Astrocyte of the cerebellum (primary cell): ENCODE measurements at regions not wholly inside any gene's neighbourhood (a gene's known extent, or its start where the extent isn't known, plus 50 kb on each side); places are given as distances from the start of the nearest gene placed in this dataset.
A peak's percentile ranks its signal among the peaks of the same experiment; 100 is the strongest.

Source experiments
- DNase-seq: peaks from one replicate; pipeline ENCODE4 v3.0.0-alpha.2; 2011; ENCODE audit warnings: low read depth
- H3K4me3 ChIP-seq: 2 replicates; pipeline ENCODE4 v1.5.1; 2011; ENCODE audit warnings: mild to moderate bottlenecking, low read depth, low read length, moderate library complexity
- in situ Hi-C: cut with HindIII; loops from 2 replicates; pipeline ENCODE4 v1.10.0; 2017; ENCODE audit warnings: low sequenced_read_pairs
- TF ChIP-seq, protein P1 (sequence below): IDR thresholded peaks from 2 replicates; pipeline ENCODE4 v1.5.1; 2012; ENCODE audit warnings: low read length, low read depth, moderate library complexity, mild to moderate bottlenecking; ENCODE audit errors: missing control alignments

DNA sequence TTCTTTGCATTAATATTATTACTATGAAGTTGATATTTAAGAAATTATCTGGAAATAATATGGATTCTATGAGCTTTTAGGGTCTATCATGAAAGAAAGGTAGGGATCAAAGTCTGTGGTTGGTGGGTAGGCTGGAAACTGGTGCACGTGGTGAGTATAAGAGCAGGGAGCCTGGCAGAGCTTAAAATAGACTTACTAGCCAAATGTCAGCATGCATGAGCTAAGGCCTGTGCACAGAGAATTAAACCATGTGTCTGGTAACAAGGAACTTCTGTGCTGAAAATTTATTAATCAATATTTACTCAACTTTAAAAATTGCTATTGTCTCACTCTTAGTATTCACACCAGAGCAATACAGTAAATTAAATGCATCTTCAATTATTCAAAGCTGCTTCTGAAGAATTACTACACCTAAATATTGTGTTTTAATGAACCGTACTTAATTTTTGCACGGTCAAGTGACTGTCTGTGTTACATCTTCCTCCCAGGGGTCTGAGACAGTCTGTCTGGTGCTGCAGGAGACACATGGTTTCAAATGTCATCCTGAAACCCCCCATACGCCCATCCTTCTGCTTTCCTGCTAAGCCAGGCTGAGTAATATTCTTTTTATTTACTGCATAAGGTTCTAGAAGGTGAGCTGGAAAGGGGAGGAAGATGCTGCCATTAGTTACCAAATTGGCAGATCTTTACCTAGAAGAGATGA lies 161.0 kb upstream of the NLRP1 start:
- no peak overlapping the region for H3K4me3 ChIP-seq
- in situ Hi-C loops, result no loop called here
- TF ChIP-seq, protein P1, sequence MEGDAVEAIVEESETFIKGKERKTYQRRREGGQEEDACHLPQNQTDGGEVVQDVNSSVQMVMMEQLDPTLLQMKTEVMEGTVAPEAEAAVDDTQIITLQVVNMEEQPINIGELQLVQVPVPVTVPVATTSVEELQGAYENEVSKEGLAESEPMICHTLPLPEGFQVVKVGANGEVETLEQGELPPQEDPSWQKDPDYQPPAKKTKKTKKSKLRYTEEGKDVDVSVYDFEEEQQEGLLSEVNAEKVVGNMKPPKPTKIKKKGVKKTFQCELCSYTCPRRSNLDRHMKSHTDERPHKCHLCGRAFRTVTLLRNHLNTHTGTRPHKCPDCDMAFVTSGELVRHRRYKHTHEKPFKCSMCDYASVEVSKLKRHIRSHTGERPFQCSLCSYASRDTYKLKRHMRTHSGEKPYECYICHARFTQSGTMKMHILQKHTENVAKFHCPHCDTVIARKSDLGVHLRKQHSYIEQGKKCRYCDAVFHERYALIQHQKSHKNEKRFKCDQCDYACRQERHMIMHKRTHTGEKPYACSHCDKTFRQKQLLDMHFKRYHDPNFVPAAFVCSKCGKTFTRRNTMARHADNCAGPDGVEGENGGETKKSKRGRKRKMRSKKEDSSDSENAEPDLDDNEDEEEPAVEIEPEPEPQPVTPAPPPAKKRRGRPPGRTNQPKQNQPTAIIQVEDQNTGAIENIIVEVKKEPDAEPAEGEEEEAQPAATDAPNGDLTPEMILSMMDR, result no peak
- DNase-seq, result no peak

DNA sequence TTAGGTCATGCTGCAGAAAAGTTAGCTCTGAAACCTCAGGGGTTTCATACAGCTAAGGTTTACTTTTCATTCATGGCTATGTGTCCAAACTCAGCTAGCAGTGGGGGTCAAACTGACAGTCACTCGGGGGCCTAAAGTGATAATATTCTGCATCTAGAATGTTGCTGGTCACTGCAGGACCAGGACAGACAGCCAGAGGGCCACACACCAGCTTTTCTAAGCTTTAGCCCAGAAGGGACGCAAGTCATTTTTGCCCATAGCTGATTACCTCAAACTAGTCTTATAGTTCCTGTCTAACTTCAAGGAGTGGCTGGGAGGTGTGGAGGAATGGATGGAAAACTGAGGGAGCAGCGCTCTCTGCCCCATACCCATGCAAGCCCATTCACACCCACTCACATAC lies 163.0 kb upstream of the NLRP1 start:
- TF ChIP-seq, protein P1, result peak; percentile 31
- DNase-seq, result no peak
- in situ Hi-C loops, result no loop called here

DNA sequence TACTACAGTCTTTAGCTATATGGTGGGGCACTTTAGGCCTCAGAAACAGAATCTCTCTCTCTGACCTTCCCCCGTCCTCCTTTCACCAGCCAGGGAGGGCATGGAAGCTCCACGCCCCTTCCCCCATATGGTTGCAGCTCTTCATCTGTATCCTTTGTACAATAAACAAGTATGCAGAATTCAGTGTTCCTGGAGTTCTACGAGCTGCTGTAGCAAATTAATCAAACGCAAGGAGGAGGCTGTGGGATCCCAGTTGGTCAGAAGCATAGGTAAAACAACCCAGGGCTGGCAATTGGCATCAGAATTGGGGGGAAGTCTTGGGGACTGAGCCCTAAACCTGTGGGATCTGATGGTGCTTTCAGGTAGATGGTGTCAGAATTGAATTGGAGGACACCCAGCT lies 163.7 kb upstream of the NLRP1 start:
- in situ Hi-C loops, result no loop called here
- TF ChIP-seq, protein P1, result no peak
- no peak for DNase-seq

More for the DNA sequence above, 163.0 kb upstream of the NLRP1 start:
- H3K4me3 ChIP-seq, result no peak overlapping the region

DNA sequence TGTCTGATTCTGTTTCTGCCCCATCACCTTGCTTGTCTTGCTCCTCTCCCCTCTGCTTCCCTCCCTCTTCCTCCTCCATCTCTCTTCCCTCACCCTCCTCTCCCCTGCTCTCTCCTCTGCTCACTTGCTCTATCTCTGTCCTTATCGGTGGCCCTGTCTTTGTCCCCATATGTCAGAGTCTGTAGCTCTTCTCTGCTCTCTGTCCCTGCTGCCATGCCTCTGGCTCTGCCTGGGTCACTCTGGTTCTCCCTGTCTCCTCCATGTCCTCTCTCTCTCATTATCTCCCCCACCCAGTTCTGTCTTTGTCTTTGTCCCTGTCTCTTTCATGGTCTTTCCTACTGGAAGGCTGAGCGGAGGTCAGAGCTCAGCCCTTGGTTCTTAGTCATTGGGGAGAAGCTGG lies 169.1 kb upstream of the NLRP1 start:
- no peak overlapping the region for H3K4me3 ChIP-seq
- TF ChIP-seq, protein P1, result no peak
- in situ Hi-C loops, result no loop called here
- no peak for DNase-seq

More for the DNA sequence above, 163.7 kb upstream of the NLRP1 start:
- H3K4me3 ChIP-seq, result no peak overlapping the region

DNA sequence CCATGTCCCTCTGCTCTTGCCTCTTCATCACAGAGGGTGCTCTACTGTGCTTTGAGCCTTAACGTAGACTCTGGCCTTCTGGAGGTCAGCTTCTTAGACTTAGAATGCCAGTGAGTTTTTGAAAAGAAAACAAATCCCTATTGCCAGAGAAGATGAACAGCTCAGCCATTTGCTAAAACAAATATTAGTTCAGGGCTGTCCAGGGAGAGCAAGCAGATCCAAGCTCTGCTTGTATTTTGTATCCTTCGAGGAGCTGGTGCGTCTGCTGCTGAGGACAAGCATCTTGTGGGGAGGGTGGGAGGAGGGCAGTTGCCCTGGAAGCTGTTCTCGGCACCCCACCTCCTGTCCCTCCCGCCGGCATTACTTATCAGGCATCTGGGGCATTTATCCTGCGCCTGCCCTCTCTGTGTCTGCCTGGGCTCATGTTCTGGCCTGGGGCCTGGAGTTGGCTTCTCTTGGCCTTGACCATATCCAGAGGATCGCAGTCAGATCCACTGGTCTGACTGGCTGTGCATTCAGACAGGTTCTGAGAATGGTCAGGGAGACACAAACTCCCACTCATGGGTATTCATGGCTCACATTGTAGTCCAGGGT lies 173.1 kb upstream of the NLRP1 start:
- in situ Hi-C loops, result no loop called here
- DNase-seq, result no peak
- H3K4me3 ChIP-seq, result no peak overlapping the region
- TF ChIP-seq, protein P1, result no peak

DNA sequence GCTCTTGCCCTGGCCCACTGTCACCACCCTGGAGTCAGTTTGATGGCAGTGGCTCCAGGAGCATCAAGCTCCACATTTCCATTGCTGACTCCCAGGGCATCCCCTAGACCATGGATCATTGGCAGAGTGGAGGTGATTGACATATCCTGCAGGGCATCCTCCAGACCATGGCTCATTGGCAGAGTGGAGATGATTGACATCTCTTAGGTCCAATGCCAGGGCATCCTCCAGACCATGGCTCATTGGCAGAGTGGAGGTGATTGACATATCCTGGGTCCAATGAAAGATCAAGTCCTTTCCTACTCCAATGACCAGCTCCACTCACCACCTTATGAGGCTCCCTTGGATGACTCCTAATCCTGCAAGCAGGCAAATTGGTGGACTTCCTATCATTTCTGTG lies 174.3 kb upstream of the NLRP1 start:
- no peak for DNase-seq
- TF ChIP-seq, protein P1, result no peak
- in situ Hi-C loops, result no loop called here
- H3K4me3 ChIP-seq, result no peak overlapping the region
